NCI-H187 treated with DMSO at 0.1 percent for 48 hours (cell line): ENCODE measurements at regions not wholly inside any gene's neighbourhood (a gene's known extent, or its start where the extent isn't known, plus 50 kb on each side); places are given as distances from the start of the nearest gene placed in this dataset.
"Not testable (repeated sequence)": the region's sequence is repeated elsewhere in the genome, so short reads cannot be mapped to it uniquely, and the experiment has no call there.

Source experiments
- DNase-seq: peaks from one replicate; lab custom pipeline; 2025; lab: John Stamatoyannopoulos, UW

GRCh38 chr20:48490961-48491831 lies 336.6 kb downstream of the PREX1 start:
- DNase-seq: no peak

GRCh38 chr20:48490341-48490740 lies 337.5 kb downstream of the PREX1 start:
- DNase-seq: not testable (repeated sequence)

- no peak for DNase-seq
These were observed 338.1 kb downstream of the PREX1 start for GRCh38 chr20:48489656-48490055.

- no peak for DNase-seq
These were observed 338.7 kb downstream of the PREX1 start for GRCh38 chr20:48489046-48489463.

GRCh38 chr20:48488334-48489034 lies 339.3 kb downstream of the PREX1 start:
- not testable (repeated sequence) for DNase-seq

GRCh38 chr20:48486065-48486464 lies 341.7 kb downstream of the PREX1 start:
- no peak for DNase-seq

- DNase-seq: not testable (repeated sequence)
These were observed 342.6 kb downstream of the PREX1 start for GRCh38 chr20:48485153-48485552.

GRCh38 chr20:48483334-48484066 lies 344.3 kb downstream of the PREX1 start:
- no peak for DNase-seq

GRCh38 chr20:48482790-48483189 lies 345.0 kb downstream of the PREX1 start:
- DNase-seq: no peak

- DNase-seq: no peak
These were observed 347.5 kb downstream of the PREX1 start for GRCh38 chr20:48480216-48480772.

- DNase-seq: no peak
These were observed 348.8 kb downstream of the PREX1 start for GRCh38 chr20:48478806-48479585.

- no peak for DNase-seq
These were observed 349.4 kb downstream of the PREX1 start for GRCh38 chr20:48478370-48478769.

- no peak for DNase-seq
These were observed 350.9 kb downstream of the PREX1 start for GRCh38 chr20:48476854-48477253.

GRCh38 chr20:48474022-48474421 lies 353.8 kb downstream of the PREX1 start:
- DNase-seq: no peak

- no peak for DNase-seq
These were observed 355.9 kb downstream of the PREX1 start for GRCh38 chr20:48471759-48472408.

GRCh38 chr20:48471176-48471575 lies 356.6 kb downstream of the PREX1 start:
- DNase-seq: no peak

- DNase-seq: no peak
These were observed 357.7 kb downstream of the PREX1 start for GRCh38 chr20:48470141-48470540.

- DNase-seq: no peak
These were observed 358.8 kb downstream of the PREX1 start for GRCh38 chr20:48469026-48469425.

GRCh38 chr20:48468571-48468970 lies 359.2 kb downstream of the PREX1 start:
- no peak for DNase-seq

- no peak for DNase-seq
These were observed 360.2 kb downstream of the PREX1 start for GRCh38 chr20:48467622-48468021.

- no peak for DNase-seq
These were observed 362.5 kb downstream of the PREX1 start for GRCh38 chr20:48465271-48465670.
